Activated CD4-positive, alpha-beta T cell treated with anti-CD3 and anti-CD28 coated beads for 1 hour (primary cell): ENCODE measurements at regions not wholly inside any gene's neighbourhood (a gene's known extent, or its start where the extent isn't known, plus 50 kb on each side); places are given as distances from the start of the nearest gene placed in this dataset.

Experiments
- DNase-seq: peaks from one replicate; pipeline ENCODE4 v3.0.0-alpha.2; 2020

GRCh38 chr7:106480161-106480579 is 180.8 kb downstream of the CCDC71L start:
- no peak for DNase-seq

GRCh38 chr7:106476751-106477150 is 184.2 kb downstream of the CCDC71L start:
- DNase-seq = no peak

GRCh38 chr7:106472741-106473140 is 188.0 kb upstream of the NAMPT start:
- no peak for DNase-seq

- DNase-seq = no peak
These were observed 187.1 kb upstream of the NAMPT start for GRCh38 chr7:106471686-106472440.

GRCh38 chr7:106471021-106471420 is 186.2 kb upstream of the NAMPT start:
- no peak for DNase-seq

GRCh38 chr7:106466867-106467266 is 182.1 kb upstream of the NAMPT start:
- DNase-seq = no peak

- DNase-seq = no peak
These were observed 181.1 kb upstream of the NAMPT start for GRCh38 chr7:106465704-106466468.

- DNase-seq = no peak
These were observed 179.9 kb upstream of the NAMPT start for GRCh38 chr7:106464651-106465050.

- no peak for DNase-seq
These were observed 179.2 kb upstream of the NAMPT start for GRCh38 chr7:106463851-106464611.

- DNase-seq = no peak
These were observed 178.2 kb upstream of the NAMPT start for GRCh38 chr7:106462914-106463482.

- no peak for DNase-seq
These were observed 177.6 kb upstream of the NAMPT start for GRCh38 chr7:106462365-106462859.

- DNase-seq = no peak
These were observed 176.0 kb upstream of the NAMPT start for GRCh38 chr7:106460792-106461254.

GRCh38 chr7:106459397-106460072 is 174.8 kb upstream of the NAMPT start:
- no peak for DNase-seq

- no peak for DNase-seq
These were observed 172.9 kb upstream of the NAMPT start for GRCh38 chr7:106457678-106458077.

- no peak for DNase-seq
These were observed 171.5 kb upstream of the NAMPT start for GRCh38 chr7:106456329-106456728.

- no peak for DNase-seq
These were observed 167.5 kb upstream of the NAMPT start for GRCh38 chr7:106452031-106452851.

GRCh38 chr7:106451171-106451570 is 166.4 kb upstream of the NAMPT start:
- no peak for DNase-seq

- no peak for DNase-seq
These were observed 165.9 kb upstream of the NAMPT start for GRCh38 chr7:106450716-106451115.

GRCh38 chr7:106448992-106449859 is 164.4 kb upstream of the NAMPT start:
- DNase-seq = no peak

GRCh38 chr7:106448346-106448991 is 163.7 kb upstream of the NAMPT start:
- no peak for DNase-seq
